AG09319 (cell line): ENCODE measurements at regions not wholly inside any gene's neighbourhood (a gene's known extent, or its start where the extent isn't known, plus 50 kb on each side); places are given as distances from the start of the nearest gene placed in this dataset.

Source experiments
- DNase-seq: peaks from one replicate; pipeline ENCODE4 v3.0.0-alpha.2; 2010; ENCODE audit warnings: low read depth; ENCODE audit errors: extremely low read depth
- TF ChIP-seq, protein P1 (sequence below): IDR thresholded peaks from 2 replicates; pipeline ENCODE4 v1.5.1; 2011; ENCODE audit warnings: low read depth, mild to moderate bottlenecking, inconsistent platforms, low read length, moderate library complexity

DNA sequence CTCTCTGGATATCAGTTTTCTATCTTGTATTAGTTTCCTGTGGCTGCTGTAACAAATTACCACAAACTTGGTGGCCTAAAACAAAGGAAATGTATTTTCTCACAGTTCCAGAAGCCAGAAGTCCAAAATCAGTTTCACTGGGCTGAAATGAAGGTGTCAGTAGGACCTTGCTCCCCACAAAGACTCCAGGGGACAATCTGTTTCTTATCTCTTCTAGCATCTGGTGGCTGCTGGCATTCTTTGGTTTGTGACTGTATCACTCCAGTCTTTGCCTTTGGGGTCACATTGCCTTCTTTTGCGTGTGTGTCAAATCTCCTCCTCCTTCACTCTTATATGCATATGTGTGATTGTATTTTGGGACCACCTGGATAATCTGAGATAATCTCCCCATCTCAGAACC, 153.0 kb upstream of the PRPS1L1 start:
- DNase-seq: no peak
- TF ChIP-seq, protein P1, sequence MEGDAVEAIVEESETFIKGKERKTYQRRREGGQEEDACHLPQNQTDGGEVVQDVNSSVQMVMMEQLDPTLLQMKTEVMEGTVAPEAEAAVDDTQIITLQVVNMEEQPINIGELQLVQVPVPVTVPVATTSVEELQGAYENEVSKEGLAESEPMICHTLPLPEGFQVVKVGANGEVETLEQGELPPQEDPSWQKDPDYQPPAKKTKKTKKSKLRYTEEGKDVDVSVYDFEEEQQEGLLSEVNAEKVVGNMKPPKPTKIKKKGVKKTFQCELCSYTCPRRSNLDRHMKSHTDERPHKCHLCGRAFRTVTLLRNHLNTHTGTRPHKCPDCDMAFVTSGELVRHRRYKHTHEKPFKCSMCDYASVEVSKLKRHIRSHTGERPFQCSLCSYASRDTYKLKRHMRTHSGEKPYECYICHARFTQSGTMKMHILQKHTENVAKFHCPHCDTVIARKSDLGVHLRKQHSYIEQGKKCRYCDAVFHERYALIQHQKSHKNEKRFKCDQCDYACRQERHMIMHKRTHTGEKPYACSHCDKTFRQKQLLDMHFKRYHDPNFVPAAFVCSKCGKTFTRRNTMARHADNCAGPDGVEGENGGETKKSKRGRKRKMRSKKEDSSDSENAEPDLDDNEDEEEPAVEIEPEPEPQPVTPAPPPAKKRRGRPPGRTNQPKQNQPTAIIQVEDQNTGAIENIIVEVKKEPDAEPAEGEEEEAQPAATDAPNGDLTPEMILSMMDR: no peak

DNA sequence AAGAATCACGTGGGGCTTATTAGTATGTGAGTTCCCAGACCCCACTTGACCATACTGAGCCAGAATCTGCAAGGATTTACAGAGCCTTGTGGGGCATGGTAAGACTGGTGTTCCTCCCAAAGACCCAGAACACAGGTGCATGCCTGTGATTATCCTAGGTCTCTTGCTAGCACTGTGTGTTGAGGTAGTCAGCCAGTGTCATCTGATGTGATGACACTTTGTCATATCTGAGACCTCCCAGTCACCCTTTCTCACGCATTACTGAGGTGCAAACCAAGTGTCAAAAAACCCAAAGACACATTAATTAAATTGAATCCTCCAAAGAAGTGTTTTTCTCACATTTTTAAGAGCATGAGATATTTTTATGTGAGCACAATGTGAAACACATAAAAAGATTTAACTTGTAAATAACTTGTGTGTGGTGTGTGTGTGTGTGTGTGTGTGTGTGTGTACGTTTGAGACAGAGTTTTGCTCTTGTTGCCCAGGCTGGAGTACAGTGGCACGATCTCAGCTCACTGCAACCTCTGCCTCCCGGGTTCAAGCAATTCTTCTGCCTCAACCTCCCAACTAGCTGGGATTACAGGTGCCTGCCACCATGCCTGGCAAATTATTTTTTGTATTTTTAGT, 162.0 kb upstream of the PRPS1L1 start:
- no peak for DNase-seq
- TF ChIP-seq, protein P1: no peak

DNA sequence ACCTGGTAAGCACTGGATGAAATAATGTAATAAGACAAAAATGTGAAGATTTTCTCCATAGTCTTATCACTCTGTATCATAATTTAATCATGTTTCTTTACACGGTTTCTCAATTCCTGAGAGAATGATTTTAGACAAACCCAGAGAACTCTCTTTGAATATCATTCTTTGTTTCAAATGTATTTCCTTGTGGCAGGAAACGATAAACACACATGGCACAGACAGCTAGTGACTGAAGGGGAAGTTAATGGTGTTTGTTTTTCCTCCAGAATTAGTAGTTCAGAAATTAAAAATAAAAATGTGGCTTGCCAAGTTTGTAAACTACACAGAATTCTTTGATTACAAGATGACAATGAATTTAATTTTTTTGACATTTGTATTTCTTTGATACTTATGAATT, 163.7 kb upstream of the PRPS1L1 start:
- DNase-seq: no peak
- TF ChIP-seq, protein P1: no peak

DNA sequence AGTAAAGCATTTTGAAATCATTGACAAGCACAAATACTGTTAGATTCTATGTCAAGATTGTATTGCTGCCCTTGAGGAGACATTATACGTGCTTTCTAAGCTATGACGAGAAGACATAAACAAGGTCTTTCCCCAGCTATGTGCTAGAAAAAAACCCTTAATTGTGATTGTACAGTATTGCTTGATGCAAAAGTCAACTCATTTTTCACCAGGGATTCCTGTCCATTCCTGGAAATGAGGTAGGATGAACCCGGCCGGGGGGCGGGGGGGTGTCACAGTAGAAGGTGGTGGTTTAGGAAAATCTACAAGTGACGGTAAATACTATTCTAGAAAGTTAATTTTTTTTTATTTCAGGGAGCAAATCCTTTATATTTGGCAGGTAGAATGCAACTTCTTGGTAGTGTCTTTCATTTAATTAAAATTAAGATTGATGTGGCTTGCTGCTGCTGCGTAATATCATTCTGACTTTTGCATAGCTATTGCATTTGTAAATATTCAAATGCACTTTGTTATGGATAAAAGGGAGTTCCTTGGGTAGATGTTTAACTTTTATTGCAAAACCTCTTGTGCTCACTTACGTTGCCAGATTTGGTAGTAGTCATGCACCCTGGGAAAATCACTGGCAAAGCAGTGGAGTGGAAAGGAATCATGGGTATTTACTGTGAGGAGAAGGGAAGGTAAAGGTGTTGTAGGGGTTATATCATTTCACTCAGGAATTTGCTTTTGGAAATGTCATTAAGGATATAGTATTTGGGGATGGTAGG, 164.4 kb upstream of the PRPS1L1 start:
- DNase-seq: no peak
- TF ChIP-seq, protein P1: no peak

DNA sequence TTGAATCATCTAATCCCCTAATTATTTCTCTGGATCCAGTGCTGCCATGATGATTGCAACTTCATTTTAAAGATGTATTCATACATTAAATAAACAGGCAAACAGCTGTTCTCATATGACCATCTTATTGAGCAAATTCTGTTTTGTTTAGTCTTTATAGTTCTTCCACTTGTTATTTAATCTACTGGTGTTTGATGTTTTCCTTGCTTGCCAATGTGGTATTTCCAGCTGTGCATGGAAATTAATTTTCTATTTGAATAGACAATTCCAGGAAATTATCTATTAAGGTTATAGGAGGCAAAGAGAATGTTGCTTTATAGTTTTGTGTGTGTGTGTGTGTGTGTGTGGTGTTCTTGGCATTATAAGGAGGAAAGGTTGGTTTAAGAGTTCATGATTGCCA, 167.0 kb upstream of the PRPS1L1 start:
- TF ChIP-seq, protein P1: no peak
- no peak for DNase-seq

DNA sequence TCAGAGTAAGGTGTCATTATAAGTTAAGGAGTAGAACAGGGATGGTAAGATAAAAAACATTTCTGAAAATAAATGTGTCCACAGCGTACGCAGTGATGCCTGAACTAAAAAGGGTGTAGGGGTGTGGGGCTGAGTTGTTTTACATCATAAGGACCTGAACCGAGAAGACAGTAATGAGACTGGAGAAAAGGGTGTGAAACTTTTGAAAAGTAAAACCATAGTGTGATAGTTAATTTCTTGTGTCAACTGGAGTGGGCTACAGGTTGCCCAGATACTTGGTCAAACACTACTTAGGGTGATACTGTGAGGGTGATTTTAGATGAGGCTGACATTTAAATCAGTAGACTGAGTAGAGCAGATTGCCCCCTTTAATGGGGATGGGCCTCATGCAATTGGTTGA, 169.0 kb upstream of the PRPS1L1 start:
- TF ChIP-seq, protein P1: no peak
- DNase-seq: no peak

DNA sequence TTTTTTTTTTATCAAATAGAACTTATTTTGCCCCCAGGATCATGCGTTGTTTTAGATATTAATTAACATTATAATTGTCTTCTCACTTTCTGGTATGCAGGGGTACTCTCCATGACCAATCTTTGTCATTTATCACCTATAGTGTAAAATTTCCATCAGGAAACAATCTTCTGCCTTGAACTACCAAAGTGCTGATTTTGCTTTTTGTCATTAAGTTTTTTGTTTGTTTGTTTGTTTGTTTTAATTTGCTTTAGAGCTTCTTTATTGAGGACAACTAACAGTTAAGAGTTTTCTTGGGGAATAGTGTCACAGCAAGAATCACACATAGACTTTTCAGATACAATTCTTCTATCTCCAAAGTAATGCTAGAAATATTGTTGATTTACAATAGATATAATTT, 171.2 kb upstream of the PRPS1L1 start:
- DNase-seq: no peak
- TF ChIP-seq, protein P1: no peak
